ENCODE measurements at regions not wholly inside any gene's neighbourhood (a gene's known extent, or its start where the extent isn't known, plus 50 kb on each side); places are given as distances from the start of the nearest gene placed in this dataset.
"Not testable (repeated sequence)": the region's sequence is repeated elsewhere in the genome, so short reads cannot be mapped to it uniquely, and the experiment has no call there.

DNA sequence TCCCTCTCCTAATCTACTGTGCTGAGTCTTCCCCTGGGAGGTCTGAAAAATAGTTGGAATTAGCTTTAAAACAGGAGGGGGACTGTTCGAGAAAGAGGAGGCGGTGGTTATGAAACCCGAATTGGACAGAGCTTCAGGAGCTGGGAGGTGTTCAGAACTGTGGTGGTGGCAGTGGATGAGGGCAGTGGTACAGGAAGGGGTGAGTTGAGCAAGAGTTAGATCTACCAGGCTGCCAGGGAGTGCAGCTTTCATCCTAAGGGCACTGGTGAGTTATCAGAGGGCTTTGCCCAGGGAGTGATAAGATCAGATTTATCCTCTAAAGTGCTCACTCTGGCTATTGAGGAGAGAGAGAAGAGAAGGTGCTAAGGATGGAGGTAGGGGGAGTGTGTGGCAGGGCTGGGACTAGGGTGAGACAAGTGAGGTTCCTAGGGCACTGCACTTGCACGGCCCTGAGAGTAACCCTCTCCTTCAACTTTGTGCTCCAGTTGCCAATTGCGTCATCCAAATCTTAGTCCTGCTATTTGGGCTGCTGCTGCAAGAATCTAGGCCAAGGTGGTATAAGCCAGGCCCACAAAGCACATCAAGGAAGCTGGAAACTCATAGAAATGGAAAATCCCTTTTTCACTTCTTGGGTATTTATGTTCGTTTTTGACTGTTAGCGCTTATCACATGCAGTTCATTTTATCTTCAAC, 540.3 kb downstream of the XYLT1 start:
- no peak for DNase-seq (ENCODE audit: low read depth in 4 of 4, low spot score in 1 of 4)

DNA sequence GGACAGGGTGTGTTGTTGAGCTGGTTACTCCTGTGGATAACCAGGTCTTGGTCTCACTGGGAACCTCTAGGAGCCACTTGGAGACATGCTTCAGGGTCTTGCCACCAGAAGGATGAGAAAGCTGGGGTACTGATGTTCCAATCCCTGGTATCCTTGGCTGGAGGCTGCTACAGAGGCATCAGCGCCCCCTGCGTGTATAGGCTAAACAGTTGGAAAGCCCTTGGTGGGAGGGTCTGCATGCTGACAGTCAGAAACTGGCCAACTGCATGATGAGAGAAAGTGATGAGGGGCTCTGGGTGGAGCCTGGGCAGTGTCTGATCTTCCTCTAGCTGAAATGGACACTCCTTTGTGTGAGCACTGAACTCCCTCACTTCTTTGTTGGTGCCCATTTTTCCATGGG, 536.9 kb downstream of the XYLT1 start:
- DNase-seq (ENCODE audit: low read depth in 4 of 4, low spot score in 1 of 4) = no peak

DNA sequence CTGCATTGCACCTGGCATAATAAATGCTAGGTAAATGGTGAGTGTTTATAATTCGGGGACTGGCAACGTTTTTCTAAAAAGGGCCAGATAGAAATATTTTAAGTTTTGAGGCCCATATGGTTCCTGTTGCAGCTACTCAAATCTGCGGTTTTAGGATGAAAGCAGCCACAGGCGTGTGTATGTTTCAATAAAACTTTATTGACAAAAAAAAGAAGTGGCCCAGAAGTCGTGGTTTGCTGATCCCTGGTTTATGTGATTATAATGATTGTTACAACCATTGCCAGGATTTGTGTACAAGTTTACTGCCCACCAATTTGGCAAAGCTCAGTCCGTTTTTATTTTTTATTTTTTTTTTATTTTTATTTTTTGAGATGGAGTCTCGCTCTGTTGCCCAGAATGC, 536.1 kb downstream of the XYLT1 start:
- DNase-seq (ENCODE audit: low read depth in 4 of 4, low spot score in 1 of 4) = no peak

DNA sequence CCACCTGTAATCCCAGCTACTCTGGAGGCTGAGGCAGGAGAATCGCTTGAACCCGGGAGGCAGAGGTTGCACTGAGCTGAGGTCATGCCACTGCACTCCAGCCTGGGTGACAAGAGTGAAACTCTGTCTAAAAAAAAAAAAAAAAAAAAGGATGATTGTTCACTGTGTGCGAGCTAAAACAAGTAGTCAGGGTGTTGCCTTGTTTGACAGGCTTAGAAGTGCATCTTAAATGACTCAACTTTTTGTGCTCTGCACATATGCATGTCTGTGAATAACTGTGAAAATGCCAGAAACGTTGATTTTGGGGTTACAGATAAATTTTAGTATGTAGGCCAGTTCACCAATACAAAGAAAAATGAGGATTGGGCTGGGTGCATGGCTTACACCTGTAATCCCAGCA, 534.9 kb downstream of the XYLT1 start:
- DNase-seq (ENCODE audit: low read depth in 4 of 4, low spot score in 1 of 4) = not testable (repeated sequence)

DNA sequence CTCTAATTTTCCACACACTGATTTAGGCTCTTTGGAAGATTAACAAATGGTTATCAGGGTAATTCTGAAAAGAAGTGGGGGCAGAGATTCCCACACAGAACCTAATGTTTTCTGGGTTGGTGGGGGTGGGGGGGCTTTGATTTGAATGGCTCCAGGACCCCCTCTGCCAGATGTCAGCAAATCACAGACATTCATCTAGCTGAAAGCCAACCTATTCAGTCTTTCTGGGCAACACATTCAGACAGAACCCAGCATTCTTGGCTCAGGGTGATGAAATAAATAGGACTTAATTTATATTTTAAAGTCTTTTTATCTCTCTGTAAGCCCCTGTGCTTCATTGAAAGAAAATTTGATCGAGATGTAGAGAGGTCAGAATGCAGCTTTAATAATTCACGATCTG, 533.2 kb downstream of the XYLT1 start:
- DNase-seq (ENCODE audit: low read depth in 4 of 4, low spot score in 1 of 4) = no peak

DNA sequence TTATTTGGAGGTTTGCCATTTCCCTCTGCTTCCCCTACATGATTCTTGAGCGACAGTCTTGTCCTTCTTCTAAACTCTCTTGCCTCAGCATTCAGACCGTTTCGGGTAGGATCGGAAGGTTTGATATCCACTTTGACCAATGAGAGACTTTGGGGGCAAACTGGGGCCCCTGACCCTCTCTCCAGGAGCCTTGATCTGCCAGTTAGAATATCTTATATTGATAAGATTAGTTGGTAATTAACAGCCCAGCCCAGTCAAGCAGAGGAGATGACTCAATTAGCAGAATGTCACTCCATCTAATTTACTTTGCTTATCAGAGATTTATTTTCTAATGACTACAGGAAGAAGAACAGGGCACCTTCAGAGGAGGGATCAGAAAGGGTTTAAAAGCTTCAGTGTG, 532.8 kb downstream of the XYLT1 start:
- DNase-seq (ENCODE audit: low read depth in 4 of 4, low spot score in 1 of 4) = no peak

DNA sequence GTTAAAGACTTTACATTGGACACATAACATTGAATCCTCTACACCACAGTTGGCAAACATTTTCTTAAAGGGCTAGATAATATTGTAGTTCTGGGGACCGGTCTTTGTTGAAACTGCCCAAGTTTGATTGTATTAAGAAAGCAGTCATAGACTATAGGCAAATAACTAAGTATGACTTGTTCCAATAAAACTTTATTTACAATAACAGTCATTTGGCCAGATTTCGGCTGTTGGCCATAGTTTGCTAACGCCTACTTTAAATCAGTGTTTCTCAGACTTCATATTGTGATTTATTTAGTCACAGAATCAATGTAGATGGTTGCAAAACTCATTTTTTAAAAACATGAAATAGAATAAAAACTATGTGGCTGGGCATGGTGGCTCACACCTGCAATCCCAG, 531.8 kb downstream of the XYLT1 start:
- no peak for DNase-seq (ENCODE audit: low read depth in 4 of 4, low spot score in 1 of 4)

DNA sequence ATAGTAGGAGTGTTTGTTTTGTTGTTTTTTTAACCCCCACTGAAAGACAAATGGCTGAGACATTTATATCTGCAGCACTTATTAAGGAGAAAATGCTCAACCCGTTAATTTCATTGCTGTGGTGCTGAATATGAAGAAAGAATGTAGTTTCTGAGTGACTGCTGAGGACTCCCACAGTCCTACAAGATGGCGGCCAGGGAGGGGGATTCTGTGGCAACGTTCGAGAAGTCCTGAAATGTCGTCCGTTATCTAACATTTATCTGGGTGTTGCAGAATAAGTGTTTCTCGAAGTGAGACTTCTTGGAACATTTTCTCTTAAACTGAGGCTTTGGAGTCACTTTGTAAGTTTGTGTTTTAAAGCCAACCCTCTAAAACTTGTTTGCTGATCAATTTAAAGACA, 530.4 kb downstream of the XYLT1 start:
- no peak for DNase-seq (ENCODE audit: low read depth in 4 of 4, low spot score in 1 of 4)

DNA sequence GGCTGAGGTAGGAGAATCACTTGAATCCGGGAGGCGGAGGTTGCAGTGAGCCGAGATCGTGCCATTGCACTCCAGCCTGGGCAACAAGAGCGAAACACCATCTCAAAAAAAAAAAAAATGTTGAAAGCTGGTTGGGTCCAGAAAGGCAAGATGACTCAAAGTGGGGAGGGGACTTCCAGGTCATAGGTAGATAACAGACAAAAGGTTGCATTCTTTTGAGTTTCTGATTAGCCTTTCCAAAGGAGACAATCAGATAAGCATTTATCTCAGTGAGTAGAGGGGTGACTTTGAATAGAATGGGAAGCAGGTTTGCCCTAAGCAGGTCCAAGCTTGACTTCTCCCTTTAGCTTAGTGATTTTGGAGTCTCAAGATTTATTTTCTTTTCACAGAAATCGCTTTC, 527.9 kb downstream of the XYLT1 start:
- DNase-seq (ENCODE audit: low read depth in 4 of 4, low spot score in 1 of 4) = not testable (repeated sequence)

DNA sequence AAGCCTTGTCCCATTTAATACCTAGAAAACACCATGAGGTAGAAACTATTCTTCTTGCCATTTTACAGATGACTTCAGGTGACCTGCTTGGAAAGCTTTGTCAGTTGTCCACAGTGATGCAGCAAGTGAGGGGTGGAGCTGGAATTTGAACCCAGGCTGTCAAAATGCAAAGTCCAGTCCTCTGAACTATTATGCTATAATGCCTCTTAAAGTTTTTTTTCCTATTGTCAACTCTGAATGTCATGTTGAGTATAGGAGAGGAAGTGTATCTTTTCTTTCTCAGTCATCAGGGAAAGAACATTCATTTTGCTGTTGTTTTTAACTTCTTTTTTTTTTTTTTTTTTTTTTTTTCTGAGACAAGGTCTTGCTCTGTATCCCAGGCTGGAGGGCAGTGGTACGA, 525.6 kb downstream of the XYLT1 start:
- no peak for DNase-seq (ENCODE audit: low read depth in 4 of 4, low spot score in 1 of 4)

DNA sequence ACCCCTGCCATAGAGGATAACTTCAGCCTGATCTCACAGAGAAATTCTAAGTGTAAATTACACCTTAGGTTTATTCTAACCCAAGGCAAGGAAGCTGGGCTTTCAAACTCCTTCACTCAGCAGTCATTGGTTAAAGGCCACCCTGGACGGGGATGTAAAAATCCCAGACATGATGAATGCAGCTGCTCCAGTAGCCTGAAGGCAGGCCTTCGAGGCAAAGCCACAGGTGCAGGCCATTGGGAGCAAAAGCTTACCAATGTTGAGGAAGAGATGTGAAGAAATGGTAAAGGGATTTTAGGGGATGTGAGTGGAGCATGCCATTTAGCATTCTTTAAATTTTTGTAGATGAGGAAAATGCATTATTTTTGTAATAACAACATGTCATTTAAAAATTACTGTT, 514.4 kb downstream of the XYLT1 start:
- no peak for DNase-seq (ENCODE audit: low read depth in 4 of 4, low spot score in 1 of 4)

DNA sequence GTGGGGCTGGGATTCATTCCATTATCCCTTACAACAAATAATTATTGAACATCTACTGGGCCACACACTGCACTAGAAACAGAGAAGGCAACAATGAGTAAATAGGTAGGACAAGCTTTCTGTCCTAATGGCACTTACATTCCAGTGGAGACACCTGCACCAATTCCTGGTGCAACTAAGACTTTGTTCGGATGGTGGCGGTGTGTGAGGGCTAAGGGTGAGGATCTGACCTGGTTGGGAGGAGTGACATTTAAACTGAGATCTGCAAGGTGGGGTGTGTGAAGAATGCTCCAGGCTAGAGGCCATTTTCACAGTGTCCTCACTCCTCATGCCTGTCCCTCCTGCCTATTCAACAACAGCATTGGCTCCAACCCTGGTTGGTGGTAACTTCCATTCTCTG, 510.0 kb downstream of the XYLT1 start:
- no peak for DNase-seq (ENCODE audit: low read depth in 4 of 4, low spot score in 1 of 4)

DNA sequence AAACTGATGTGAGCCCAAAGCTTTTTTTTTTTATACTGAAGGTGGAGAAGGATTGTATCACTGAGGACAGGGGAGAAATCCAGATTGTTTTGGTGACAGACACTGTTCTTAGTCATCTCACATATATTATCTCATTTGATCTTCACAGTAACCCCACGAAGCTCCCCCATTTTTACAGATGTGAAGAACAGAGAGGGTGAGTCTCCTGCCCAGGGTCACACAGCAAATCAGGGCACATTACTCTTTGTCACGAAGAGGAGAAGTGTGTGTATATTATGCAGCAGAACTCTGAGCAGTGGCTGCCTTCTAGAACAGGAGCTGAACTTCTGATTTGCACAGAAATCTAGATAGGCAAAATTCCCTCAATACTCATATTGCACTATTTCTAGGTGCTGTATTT, 504.3 kb downstream of the XYLT1 start:
- no peak for DNase-seq (ENCODE audit: low read depth in 4 of 4, low spot score in 1 of 4)

DNA sequence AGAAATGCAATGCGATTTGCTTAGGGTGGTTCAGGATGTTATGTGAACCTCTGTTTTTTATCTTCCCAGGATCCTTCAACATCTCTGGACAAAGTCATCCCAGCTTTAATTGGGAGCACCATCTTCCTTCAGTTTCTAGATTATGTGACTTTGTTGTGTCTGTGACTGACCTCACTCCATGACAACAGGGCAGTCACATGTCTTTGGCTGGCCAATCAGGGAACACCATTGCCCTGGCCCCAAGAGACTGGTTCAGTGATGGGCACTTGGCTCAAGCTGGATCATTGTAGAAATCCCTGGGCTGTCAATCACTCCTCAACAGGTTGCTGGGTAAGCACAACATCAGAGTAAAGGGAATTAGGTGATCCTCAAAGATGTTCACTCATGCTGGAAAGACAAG, 499.7 kb downstream of the XYLT1 start:
- DNase-seq (ENCODE audit: low read depth in 4 of 4, low spot score in 1 of 4) = no peak

DNA sequence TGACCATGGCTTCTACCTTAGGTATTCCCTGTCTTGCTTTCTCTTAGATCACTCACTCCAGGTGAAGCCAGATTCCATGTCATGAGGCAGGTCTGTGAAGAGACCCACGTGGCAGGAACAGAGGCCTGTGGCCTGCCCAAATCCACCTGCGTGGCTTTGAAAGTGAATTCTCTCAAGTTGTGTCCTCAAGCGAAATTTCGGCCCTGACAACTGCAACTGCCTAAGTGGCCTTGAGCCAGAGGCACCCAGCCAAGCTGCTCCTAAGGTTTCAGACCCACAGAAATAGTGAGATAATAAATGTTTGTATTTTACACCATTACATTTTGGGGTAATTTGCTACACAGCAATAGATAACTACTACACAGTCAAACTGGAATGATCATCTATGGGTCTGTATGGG, 497.9 kb downstream of the XYLT1 start:
- no peak for DNase-seq (ENCODE audit: low read depth in 4 of 4, low spot score in 1 of 4)

DNA sequence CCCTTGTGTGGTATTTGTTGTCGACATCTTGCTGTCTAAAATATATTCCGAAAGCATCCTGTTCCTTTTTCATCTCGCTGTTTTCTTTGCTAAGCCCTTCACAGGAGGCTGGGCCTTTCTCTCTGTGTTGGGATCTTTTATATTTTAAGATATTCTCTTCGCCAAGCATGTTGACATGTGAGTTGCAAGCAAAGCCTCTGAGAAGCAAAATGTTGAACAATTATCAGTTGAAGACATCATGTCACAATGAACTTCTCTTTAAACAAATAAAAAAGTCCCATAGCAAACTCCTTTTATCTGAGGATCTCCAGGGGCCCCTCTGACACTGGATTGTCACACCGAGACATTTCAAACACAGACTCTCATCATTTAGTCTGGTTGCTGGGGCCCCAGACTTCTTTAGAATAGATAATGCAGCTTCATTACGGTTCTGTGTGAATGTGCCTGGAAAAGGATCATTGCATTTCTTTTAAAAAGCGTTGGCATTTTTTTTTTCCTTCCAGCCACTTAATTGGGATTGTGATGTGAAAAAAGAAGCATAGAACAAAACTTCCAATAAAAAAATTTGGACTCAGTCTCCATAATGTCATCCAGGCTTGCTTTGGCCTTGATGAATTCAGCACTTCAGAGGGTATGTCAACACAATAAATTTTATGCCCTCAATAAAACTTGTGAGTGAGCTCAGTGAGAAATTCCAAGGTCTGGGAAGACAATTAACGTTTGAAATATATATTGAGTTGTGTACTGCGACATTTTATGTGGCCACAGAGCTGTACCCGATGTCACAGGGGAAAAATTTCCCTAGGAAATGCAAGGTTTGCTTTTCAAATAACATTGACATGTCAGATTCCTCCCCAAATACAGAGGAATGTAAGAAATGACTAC, 496.8 kb downstream of the XYLT1 start:
- no peak for DNase-seq (ENCODE audit: low read depth in 4 of 4, low spot score in 1 of 4)

DNA sequence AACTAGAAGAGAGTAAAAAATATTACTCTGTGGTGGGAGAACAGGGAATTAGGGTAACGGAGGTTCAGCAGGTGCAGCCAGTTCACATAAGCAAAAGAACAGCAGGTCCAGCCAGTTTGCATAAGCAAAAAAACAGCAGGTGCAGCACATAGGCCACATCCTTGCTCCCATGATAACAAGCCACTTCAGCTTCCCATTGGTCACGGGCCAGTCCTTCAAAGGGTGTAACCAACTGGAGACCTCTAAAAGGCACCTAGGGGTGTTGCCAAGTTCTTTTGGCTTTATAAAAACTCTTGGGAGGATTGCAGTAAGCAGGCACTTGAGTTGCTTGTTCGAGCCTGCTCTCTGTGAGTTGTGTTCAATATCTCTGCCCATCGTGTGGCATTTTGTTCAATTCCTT, 488.1 kb downstream of the XYLT1 start:
- DNase-seq (ENCODE audit: low read depth in 4 of 4, low spot score in 1 of 4) = no peak

DNA sequence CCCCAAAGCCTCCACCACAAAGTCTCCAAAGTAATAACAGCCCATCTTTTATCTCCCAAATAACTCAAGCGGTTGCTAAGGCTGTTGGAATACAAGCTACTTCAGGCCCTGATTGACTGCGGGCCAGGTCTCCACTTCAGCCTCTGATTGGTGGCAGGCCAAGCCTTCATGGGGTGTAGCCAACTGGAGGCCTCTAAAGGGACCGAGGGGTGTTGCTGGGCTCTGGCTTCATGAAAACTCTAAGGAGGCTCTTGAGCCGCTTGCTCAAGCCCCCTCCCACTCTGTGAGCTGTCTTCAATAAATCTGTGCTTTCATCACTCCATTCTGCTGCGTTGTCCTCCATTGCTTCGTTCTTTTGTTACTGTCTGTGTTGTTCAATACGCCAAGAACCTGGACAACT, 487.2 kb downstream of the XYLT1 start:
- no peak for DNase-seq (ENCODE audit: low read depth in 4 of 4, low spot score in 1 of 4)

DNA sequence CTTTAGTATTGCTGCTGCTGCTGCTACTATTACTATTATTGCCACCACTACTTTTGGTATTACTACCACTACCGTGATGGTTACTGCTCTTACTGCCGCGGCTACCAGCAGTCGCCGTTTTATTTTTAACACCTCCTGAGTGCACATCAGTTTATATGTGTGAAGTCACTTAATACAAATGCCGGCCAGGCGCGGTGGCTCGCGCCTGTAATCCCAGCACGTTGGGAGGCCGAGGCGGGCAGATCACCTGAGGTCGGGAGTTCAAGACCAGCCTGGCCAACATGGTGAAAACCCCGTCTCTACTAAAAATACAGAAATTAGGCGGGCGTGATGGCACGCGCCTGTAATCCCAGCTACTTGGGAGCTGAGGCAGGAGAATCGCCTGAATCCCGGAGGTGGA, 486.7 kb downstream of the XYLT1 start:
- DNase-seq (ENCODE audit: low read depth in 4 of 4, low spot score in 1 of 4) = not testable (repeated sequence)

DNA sequence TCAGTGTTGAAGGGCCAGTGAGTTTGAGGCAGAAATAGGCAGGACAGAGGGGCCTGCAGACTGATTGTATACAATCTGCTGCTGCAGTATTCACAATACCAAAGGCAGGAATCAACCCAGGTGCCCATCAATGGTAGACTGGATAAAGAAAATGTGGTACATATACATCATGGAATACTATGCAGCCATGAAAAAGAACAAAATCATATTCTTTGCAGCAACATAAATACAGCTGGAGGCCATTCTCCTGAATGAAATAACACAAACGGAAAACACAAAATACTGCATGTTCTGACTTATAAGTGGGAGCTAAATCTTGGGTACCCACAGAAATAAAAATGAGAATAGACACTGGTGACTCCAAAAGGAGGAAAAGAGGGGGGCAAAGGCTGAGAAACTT, 485.1 kb downstream of the XYLT1 start:
- no peak for DNase-seq (ENCODE audit: low read depth in 4 of 4, low spot score in 1 of 4)

DNA sequence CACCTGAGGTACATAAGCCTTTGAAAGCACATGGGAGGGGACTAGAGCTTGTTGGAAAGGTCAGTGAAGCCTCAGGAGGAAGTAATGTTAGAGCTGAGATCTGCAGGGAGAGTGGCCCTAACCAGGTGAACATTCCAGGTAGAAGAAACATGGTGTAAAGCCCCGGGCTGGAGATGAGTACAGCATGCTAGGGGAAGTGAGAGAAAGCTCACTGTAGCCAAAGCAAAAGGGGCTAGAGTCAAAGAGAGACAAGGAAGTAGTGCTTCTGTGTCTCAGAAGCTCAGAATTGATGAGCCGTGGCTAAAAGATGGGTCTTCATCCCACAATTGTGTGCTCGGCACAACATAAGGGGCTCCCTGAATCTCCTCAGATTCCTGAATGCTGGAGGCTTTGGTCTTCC, 481.8 kb downstream of the XYLT1 start:
- DNase-seq (ENCODE audit: low read depth in 4 of 4, low spot score in 1 of 4) = no peak

DNA sequence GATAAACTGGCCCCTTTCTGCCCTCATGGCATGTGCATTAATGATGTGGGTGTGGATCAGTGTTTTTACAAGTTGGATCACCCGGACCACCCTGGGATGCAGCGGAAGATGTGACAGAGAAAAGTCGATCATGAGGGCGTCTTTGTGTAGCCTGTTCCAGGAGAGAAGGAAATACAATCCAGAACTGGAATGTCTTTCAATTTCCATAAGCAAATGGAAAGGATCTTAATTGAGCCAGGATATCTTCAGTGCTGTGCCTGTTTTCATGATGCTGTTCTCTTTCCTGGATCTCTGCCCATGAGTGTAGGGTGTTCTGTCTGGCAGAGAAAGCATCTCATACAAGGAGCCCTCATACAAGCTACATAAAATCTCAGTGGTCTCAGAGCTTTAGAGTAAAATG, 481.4 kb downstream of the XYLT1 start:
- DNase-seq (ENCODE audit: low read depth in 4 of 4, low spot score in 1 of 4) = no peak

DNA sequence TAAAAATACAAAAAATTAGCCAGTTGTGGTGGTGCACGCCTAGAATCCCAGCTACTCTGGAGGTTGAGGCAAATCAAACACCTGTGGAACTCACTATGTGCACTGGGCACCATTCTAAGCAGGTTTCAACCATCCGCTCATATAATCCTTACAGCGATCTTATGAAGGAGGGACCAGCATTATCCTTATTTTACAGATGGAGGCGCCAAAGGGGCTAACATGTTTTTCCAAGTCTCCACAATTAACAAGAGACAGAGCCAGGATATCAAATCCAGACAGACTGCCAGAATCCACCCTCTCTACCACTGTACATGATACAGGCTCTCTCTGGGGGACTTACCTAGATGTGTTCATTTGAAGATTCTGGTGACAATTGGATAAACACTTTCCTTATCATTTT, 479.0 kb downstream of the XYLT1 start:
- no peak for DNase-seq (ENCODE audit: low read depth in 4 of 4, low spot score in 1 of 4)
